Ovary (tissue), 3 donors: ENCODE measurements at regions not wholly inside any gene's neighbourhood (a gene's known extent, or its start where the extent isn't known, plus 50 kb on each side); places are given as distances from the start of the nearest gene placed in this dataset.

Experiments used
- CTCF ChIP-seq, 3 donors: fragments of 450-650 bp in 2 of 3; fragments of 200-600 bp in 1 of 3; IDR thresholded peaks; one replicate each; pipeline versions ENCODE4 v1.5.1 to v1.8.0; 2016 to 2022; ENCODE audit warnings: antibody characterized with exemption in 3 of 3, mild to moderate bottlenecking in 1 of 3
- POLR2A ChIP-seq: fragments of 450-650 bp; IDR thresholded peaks from one replicate; pipeline ENCODE4 v1.6.1; 2017; ENCODE audit warnings: antibody characterized with exemption, mild to moderate bottlenecking, moderate library complexity
- donor health status: DM: no; HTN: no; CAD: no.

GRCh38 chr6:160921095-160921494, 70.5 kb upstream of the MAP3K4 start:
- TF ChIP-seq CTCF (IDR thresholded peaks at IDR 0.05) (no peak), POLR2A (no peak)
